ENCODE measurements at regions not wholly inside any gene's neighbourhood (a gene's known extent, or its start where the extent isn't known, plus 50 kb on each side); places are given as distances from the start of the nearest gene placed in this dataset.

DNA sequence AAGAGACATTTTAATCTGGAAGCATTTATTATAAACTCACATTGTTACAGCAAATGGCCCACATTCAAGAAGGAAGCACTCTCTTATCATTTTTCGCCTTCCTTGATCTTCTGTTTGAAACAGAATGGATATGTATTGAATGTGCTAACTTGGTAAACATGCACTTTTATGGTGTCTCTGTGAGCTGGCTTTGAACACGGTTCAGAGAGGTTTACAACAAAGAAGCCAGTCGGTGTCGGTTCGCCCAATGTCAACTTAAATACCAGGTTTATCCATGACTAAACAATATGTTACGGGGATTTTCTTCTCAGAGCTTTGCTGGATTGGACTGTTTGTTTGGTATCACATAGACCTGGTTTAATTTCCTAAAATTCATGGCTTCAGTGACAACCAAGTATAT is 226.4 kb downstream of the TGFB2 start:
- Histone ChIP-seq H3K27me3 (ENCODE audit: control insufficient read depth in 3 of 3, insufficient read depth in 3 of 3, low read length in 3 of 3) (no peaks in the 10 kb centered on the region), H3K4me1 (ENCODE audit: control insufficient read depth in 3 of 3, insufficient read depth in 3 of 3, low read length in 3 of 3) (no peaks in the 10 kb centered on the region), H3K27ac (ENCODE audit: low read depth, low read length) (no peak overlapping the region), H3K4me3 (ENCODE audit: low read length in 3 of 3) (no peak overlapping the region), H3K9ac (ENCODE audit: low read depth in 1 of 3, low read length in 3 of 3) (no peak overlapping the region), H3K9me3 (ENCODE audit: control insufficient read depth in 3 of 3, low read length in 3 of 3) (no peaks in the 10 kb centered on the region), H3K36me3 (ENCODE audit: control insufficient read depth in 3 of 3, insufficient read depth in 3 of 3, low read length in 3 of 3) (no peaks in the 10 kb centered on the region)

DNA sequence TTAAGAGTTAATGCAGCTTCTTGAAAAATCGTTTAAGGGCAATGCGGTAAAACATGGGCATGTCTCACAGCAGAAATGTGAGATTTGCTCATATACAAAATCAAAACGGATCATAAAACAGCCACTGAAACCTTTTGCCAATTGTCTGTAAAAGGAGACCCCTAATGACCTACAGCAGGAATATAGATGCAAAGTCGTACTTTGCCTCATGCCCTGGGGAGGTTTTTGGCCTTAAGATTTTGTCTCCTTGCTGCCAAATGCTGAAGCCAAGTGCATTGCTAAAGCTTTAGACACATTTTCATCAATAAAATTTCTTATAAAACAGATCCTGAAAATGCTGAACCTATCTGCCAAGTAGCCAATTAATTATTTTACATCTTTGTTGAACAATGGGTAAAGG is 226.9 kb downstream of the TGFB2 start:
- Histone ChIP-seq H3K4me3 (ENCODE audit: low read length in 3 of 3) (no peak overlapping the region), H3K4me1 (ENCODE audit: control insufficient read depth in 3 of 3, insufficient read depth in 3 of 3, low read length in 3 of 3) (no peaks in the 10 kb centered on the region), H3K27me3 (ENCODE audit: control insufficient read depth in 3 of 3, insufficient read depth in 3 of 3, low read length in 3 of 3) (no peaks in the 10 kb centered on the region), H3K9ac (ENCODE audit: low read depth in 1 of 3, low read length in 3 of 3) (no peak overlapping the region), H3K27ac (ENCODE audit: low read depth, low read length) (no peak overlapping the region), H3K9me3 (ENCODE audit: control insufficient read depth in 3 of 3, low read length in 3 of 3) (no peaks in the 10 kb centered on the region), H3K36me3 (ENCODE audit: control insufficient read depth in 3 of 3, insufficient read depth in 3 of 3, low read length in 3 of 3) (no peaks in the 10 kb centered on the region)

DNA sequence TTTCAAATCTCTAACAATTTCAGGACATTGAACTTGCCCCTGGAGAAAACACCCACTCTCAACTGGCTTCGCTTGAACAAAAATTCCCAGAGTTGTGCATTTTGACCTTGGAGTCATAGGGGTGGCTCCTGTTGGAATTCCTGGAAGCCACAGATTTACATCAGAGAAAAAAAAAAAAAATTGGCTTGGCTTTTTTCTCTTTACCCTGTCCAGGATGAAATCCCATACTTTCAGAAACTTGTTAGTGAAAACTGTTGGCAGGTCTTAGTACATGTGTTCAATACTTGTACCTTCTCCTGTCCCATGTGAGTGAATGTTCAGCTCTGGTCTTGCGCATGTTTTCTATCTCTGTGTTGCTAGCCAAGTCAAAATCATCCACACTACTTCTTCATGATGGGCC is 228.8 kb downstream of the TGFB2 start:
- no peak overlapping the region for H3K9ac ChIP-seq (ENCODE audit: low read depth in 1 of 3, low read length in 3 of 3)
- no peaks in the 10 kb centered on the region for H3K36me3 ChIP-seq (ENCODE audit: control insufficient read depth in 3 of 3, insufficient read depth in 3 of 3, low read length in 3 of 3)
- no peak overlapping the region for H3K4me3 ChIP-seq (ENCODE audit: low read length in 3 of 3)
- no peaks in the 10 kb centered on the region for H3K9me3 ChIP-seq (ENCODE audit: control insufficient read depth in 3 of 3, low read length in 3 of 3)
- no peaks in the 10 kb centered on the region for H3K4me1 ChIP-seq (ENCODE audit: control insufficient read depth in 3 of 3, insufficient read depth in 3 of 3, low read length in 3 of 3)
- no peak overlapping the region for H3K27ac ChIP-seq (ENCODE audit: low read depth, low read length)
- H3K27me3 ChIP-seq (ENCODE audit: control insufficient read depth in 3 of 3, insufficient read depth in 3 of 3, low read length in 3 of 3), result no peaks in the 10 kb centered on the region

DNA sequence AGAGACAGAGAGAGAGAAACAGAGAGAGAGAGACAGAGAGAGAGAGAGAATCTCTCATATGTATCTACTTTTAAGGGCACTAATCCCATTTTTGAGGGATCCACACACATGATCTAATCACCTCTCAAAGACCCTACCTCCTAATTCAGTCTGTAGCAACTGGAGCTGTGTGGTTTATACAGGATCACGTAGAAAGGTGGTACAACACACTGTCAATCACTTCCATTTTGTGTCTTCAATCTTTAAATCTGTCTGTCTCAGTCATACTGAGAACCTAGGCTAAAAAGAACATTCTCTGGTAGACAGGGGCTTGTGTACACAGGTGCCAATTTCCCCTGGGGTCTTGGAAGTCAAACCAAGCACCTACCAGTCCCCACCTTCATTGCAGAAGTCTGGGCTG is 229.9 kb downstream of the TGFB2 start:
- Histone ChIP-seq H3K9ac (ENCODE audit: low read depth in 1 of 3, low read length in 3 of 3) (no peak overlapping the region), H3K27ac (ENCODE audit: low read depth, low read length) (no peak overlapping the region), H3K9me3 (ENCODE audit: control insufficient read depth in 3 of 3, low read length in 3 of 3) (no peaks in the 10 kb centered on the region), H3K4me3 (ENCODE audit: low read length in 3 of 3) (no peak overlapping the region), H3K36me3 (ENCODE audit: control insufficient read depth in 3 of 3, insufficient read depth in 3 of 3, low read length in 3 of 3) (no peaks in the 10 kb centered on the region), H3K27me3 (ENCODE audit: control insufficient read depth in 3 of 3, insufficient read depth in 3 of 3, low read length in 3 of 3) (no peaks in the 10 kb centered on the region), H3K4me1 (ENCODE audit: control insufficient read depth in 3 of 3, insufficient read depth in 3 of 3, low read length in 3 of 3) (no peaks in the 10 kb centered on the region)

DNA sequence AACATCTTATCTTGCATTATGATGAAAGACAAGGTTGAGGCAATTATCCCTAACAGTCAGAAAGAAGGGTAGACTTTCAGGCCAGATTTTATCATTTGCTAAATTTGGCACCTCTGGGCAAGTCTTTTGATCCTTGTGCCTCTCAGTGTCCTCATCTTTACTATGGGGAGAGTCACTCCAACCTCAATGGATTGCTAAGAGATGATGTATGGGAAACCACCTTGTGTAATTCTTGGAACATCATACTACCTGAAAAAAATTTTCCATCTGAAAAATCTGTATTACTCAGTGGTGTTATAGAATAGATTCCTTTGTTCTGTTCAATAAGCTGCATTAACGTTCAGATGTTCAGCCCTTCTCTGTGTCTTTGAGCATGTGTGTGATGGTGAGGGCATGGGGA is 230.7 kb downstream of the TGFB2 start:
- no peak overlapping the region for H3K4me3 ChIP-seq (ENCODE audit: low read length in 3 of 3)
- no peaks in the 10 kb centered on the region for H3K4me1 ChIP-seq (ENCODE audit: control insufficient read depth in 3 of 3, insufficient read depth in 3 of 3, low read length in 3 of 3)
- H3K27me3 ChIP-seq (ENCODE audit: control insufficient read depth in 3 of 3, insufficient read depth in 3 of 3, low read length in 3 of 3), result no peaks in the 10 kb centered on the region
- H3K9me3 ChIP-seq (ENCODE audit: control insufficient read depth in 3 of 3, low read length in 3 of 3), result no peaks in the 10 kb centered on the region
- no peak overlapping the region for H3K9ac ChIP-seq (ENCODE audit: low read depth in 1 of 3, low read length in 3 of 3)
- H3K27ac ChIP-seq (ENCODE audit: low read depth, low read length), result no peak overlapping the region
- no peaks in the 10 kb centered on the region for H3K36me3 ChIP-seq (ENCODE audit: control insufficient read depth in 3 of 3, insufficient read depth in 3 of 3, low read length in 3 of 3)

DNA sequence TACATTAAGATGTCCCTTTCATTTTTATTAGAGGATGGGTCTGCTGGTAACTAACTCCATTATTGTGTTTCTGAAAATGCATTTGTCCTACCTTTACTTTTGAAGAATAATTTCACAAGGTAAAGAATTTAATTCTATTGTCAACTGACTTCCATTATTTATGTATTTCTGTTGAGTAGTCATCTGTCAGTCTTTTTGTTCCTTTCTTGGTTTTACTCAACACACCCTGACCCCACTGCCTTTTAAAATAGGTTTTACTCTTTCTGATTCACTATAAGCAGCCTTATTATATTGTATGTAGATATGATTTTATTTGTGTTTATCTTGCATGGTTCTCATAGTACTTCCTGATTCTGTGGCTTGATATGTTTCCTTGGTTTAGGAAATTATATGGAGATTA is 237.5 kb downstream of the TGFB2 start:
- Histone ChIP-seq H3K4me1 (ENCODE audit: control insufficient read depth in 3 of 3, insufficient read depth in 3 of 3, low read length in 3 of 3) (peaks cover 6 to 15% (median 8%) of the 10 kb centered on the region in 3 donors), H3K27ac (ENCODE audit: low read depth, low read length) (no peak overlapping the region), H3K27me3 (ENCODE audit: control insufficient read depth in 3 of 3, insufficient read depth in 3 of 3, low read length in 3 of 3) (no peaks in the 10 kb centered on the region), H3K9ac (ENCODE audit: low read depth in 1 of 3, low read length in 3 of 3) (no peak overlapping the region), H3K9me3 (ENCODE audit: control insufficient read depth in 3 of 3, low read length in 3 of 3) (no peaks in the 10 kb centered on the region), H3K4me3 (ENCODE audit: low read length in 3 of 3) (no peak overlapping the region), H3K36me3 (ENCODE audit: control insufficient read depth in 3 of 3, insufficient read depth in 3 of 3, low read length in 3 of 3) (no peaks in the 10 kb centered on the region)

DNA sequence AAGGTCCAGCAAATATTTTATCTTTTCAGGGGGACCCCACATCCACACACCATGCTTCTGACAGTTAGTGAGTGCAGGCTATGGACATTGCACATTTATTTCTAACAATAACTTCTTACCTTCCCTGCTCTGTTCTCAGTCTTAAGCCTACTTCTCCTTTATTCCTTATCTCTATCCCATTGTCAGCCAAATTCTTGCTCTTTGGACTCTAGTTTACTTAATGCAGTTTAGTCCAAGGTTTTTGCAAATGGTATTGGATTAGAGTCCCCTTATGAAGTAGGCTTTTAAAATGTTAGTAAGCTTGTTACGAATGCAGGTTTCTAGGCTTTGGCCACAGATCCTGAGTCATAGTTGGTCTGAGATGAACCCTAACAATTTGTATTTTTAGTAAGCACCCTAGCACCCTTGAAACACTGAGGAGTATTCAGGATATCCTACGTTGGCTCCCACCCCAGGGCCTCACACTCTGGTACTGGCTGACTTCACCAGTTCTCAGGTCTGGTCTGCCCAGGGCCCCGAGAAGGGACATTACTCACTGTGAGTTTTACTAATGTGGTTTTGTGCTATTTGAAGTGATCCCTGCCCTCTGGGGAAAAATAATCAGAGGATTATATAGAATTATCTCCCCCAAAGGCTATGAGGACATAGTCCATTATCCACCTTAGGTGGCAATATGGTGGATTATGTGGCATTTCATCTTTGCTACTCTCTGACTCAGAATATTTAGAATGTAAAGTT is 239.5 kb downstream of the TGFB2 start:
- Histone ChIP-seq H3K27ac (ENCODE audit: low read depth, low read length) (no peak overlapping the region), H3K36me3 (ENCODE audit: control insufficient read depth in 3 of 3, insufficient read depth in 3 of 3, low read length in 3 of 3) (no peaks in the 10 kb centered on the region), H3K9me3 (ENCODE audit: control insufficient read depth in 3 of 3, low read length in 3 of 3) (no peaks in the 10 kb centered on the region), H3K27me3 (ENCODE audit: control insufficient read depth in 3 of 3, insufficient read depth in 3 of 3, low read length in 3 of 3) (no peaks in the 10 kb centered on the region), H3K9ac (ENCODE audit: low read depth in 1 of 3, low read length in 3 of 3) (no peak overlapping the region), H3K4me1 (ENCODE audit: control insufficient read depth in 3 of 3, insufficient read depth in 3 of 3, low read length in 3 of 3) (peaks cover 6 to 15% (median 8%) of the 10 kb centered on the region in 3 donors), H3K4me3 (ENCODE audit: low read length in 3 of 3) (no peak overlapping the region)

DNA sequence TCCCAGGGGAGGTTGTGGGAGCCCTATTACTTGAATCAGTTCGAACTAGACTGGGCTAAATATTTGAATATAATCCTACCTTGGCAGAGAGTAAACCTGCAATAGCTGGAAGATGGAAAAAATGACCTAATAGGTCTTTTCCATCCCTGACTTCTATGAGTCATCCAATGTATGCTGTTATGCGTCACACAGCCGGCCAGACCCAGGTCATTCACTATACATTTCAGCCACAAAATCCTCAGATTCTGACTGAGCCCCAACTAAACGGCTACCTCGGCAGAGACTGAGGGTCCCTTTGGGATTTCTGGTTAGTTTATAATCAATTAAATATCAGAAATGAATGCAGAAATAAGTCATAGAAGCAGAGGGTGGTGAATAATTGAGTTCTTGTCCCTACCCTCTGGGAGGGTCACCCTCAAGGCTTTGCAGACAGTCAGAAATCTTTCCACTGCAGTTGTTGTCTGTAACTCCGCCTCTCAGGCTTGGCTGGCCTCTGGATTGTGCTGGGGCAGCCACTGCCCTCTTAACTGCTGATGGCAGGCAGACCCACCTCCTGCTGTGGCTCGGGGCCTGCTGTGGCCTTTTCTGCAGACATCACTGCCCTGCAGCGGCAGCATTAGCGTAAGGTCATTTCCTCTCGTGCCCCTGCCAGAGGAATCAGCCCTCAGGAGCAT is 240.5 kb downstream of the TGFB2 start:
- Histone ChIP-seq H3K4me1 (ENCODE audit: control insufficient read depth in 3 of 3, insufficient read depth in 3 of 3, low read length in 3 of 3) (peaks cover 6 to 15% (median 8%) of the 10 kb centered on the region in 3 donors), H3K36me3 (ENCODE audit: control insufficient read depth in 3 of 3, insufficient read depth in 3 of 3, low read length in 3 of 3) (no peaks in the 10 kb centered on the region), H3K27ac (ENCODE audit: low read depth, low read length) (peak overlapping the region; percentile 48), H3K9me3 (ENCODE audit: control insufficient read depth in 3 of 3, low read length in 3 of 3) (no peaks in the 10 kb centered on the region), H3K4me3 (ENCODE audit: low read length in 3 of 3) (no peak overlapping the region), H3K27me3 (ENCODE audit: control insufficient read depth in 3 of 3, insufficient read depth in 3 of 3, low read length in 3 of 3) (no peaks in the 10 kb centered on the region), H3K9ac (ENCODE audit: low read depth in 1 of 3, low read length in 3 of 3) (no peak overlapping the region)

DNA sequence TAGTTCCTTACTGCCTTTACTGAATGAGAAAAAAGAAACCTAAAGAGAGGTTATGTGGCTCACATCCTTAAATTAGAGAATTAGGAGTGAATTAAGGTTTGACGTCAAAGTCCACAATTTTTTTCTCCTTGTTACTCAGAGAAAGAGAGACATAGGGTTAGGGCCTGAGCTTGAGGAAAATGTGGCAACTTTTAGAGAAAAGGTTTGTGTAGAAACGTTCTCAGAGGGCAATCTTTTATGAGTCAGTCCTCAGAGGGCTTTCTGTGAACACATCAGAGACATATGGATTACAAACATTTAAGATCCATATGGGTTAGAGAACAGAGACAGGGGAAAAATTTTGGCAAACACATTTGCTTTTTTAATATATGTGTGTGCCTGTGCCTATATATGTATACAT is 242.8 kb downstream of the TGFB2 start:
- no peak overlapping the region for H3K27ac ChIP-seq (ENCODE audit: low read depth, low read length)
- H3K27me3 ChIP-seq (ENCODE audit: control insufficient read depth in 3 of 3, insufficient read depth in 3 of 3, low read length in 3 of 3), result no peaks in the 10 kb centered on the region
- no peak overlapping the region for H3K9ac ChIP-seq (ENCODE audit: low read depth in 1 of 3, low read length in 3 of 3)

DNA sequence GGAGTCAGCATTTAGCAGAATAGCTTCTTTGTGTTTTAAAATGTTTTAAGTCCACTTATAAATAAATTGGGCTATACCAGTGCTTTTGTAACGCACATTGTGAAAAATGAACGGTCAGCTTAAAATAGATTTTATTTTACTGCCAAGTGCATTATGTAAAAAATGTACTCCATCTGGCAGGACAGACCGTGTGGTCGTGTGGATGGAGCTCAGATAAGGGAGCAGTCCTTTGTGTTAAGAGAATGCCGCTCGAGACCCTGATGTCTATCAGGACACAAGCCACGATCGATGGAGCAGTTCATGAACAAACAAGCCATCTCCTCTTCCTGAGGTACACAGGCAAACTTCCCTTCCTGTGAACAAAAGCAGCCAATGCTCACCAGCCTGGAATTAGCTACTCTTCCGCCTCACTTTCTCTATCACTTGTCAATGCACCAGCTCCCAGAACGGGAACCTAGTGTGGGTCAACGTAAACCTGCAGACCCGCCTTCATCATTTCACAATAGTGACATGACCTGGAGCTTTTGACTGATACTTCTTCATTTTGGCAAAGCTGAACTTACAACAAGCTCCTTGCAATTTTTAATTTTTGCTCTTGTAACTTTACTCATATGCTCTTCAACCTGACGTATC is 243.5 kb downstream of the TGFB2 start:
- H3K4me1 ChIP-seq (ENCODE audit: control insufficient read depth in 3 of 3, insufficient read depth in 3 of 3, low read length in 3 of 3), result peaks cover 6 to 15% (median 8%) of the 10 kb centered on the region in 3 donors
- H3K36me3 ChIP-seq (ENCODE audit: control insufficient read depth in 3 of 3, insufficient read depth in 3 of 3, low read length in 3 of 3), result no peaks in the 10 kb centered on the region
- H3K9me3 ChIP-seq (ENCODE audit: control insufficient read depth in 3 of 3, low read length in 3 of 3), result no peaks in the 10 kb centered on the region
- no peaks in the 10 kb centered on the region for H3K27me3 ChIP-seq (ENCODE audit: control insufficient read depth in 3 of 3, insufficient read depth in 3 of 3, low read length in 3 of 3)
- no peak overlapping the region for H3K4me3 ChIP-seq (ENCODE audit: low read length in 3 of 3)
- no peak overlapping the region for H3K27ac ChIP-seq (ENCODE audit: low read depth, low read length)
- H3K9ac ChIP-seq (ENCODE audit: low read depth in 1 of 3, low read length in 3 of 3), result no peak overlapping the region

More for the DNA sequence above, 242.8 kb downstream of the TGFB2 start:
- no peaks in the 10 kb centered on the region for H3K36me3 ChIP-seq (ENCODE audit: control insufficient read depth in 3 of 3, insufficient read depth in 3 of 3, low read length in 3 of 3)
- H3K4me1 ChIP-seq (ENCODE audit: control insufficient read depth in 3 of 3, insufficient read depth in 3 of 3, low read length in 3 of 3), result peaks cover 6 to 15% (median 8%) of the 10 kb centered on the region in 3 donors
- no peak overlapping the region for H3K4me3 ChIP-seq (ENCODE audit: low read length in 3 of 3)
- no peaks in the 10 kb centered on the region for H3K9me3 ChIP-seq (ENCODE audit: control insufficient read depth in 3 of 3, low read length in 3 of 3)

Data from skeletal muscle tissue (tissue), 3 donors.